Endothelial cell of umbilical vein (primary cell): ENCODE measurements at regions not wholly inside any gene's neighbourhood (a gene's known extent, or its start where the extent isn't known, plus 50 kb on each side); places are given as distances from the start of the nearest gene placed in this dataset.

Experiments used
- BruUV-seq: library from RNA; stranded (reverse); fragments of 400-500 nt; replicated peaks from 2 replicates; lab custom pipeline; 2021; lab: Mats Ljungman, UMichigan
- CTCF ChIA-PET: fragments of 300-600, 350-600 bp; sonication (Branson Sonifier 250); formaldehyde crosslinking; loops from one replicate; lab custom pipeline; 2021; ENCODE audit warnings: antibody characterized with exemption, inconsistent platforms; lab: Charles Lee
- POLR2A ChIA-PET: fragments of 300-600, 350-600 bp; sonication (Branson Sonifier 250); formaldehyde crosslinking; loops from one replicate; lab custom pipeline; 2021; ENCODE audit warnings: antibody characterized with exemption, inconsistent platforms; lab: Charles Lee
- DNase-seq: peaks from one replicate; pipeline ENCODE4 v3.0.0-alpha.2; 2011; ENCODE audit warnings: low read depth, low spot score
- FAIRE-seq: peaks from 2 replicates; lab custom pipeline; 2011; peaks lifted over from hg19 to GRCh38; lab: Jason Lieb, UNC
- H2AFZ ChIP-seq: 2 replicates; pipeline ENCODE4 v1.6.0; 2012; ENCODE audit warnings: low read depth, low read length, control low read depth, inconsistent platforms
- H3K27ac ChIP-seq: 2 replicates; pipeline ENCODE4 v1.5.1; 2011; ENCODE audit warnings: low read depth, mild to moderate bottlenecking, control low read depth, low read length, moderate library complexity; ENCODE audit not compliant: insufficient read depth
- H3K27me3 ChIP-seq, 2 experiments: 2 replicates each; pipeline versions ENCODE4 v1.6.0 to v1.6.1; 2011; ENCODE audit warnings: low read length in 2 of 2, mixed read lengths in 1 of 2; ENCODE audit not compliant: control insufficient read depth in 2 of 2, insufficient read depth in 2 of 2
- H3K36me3 ChIP-seq, 2 experiments: 2 replicates in 1 of 2; 3 replicates in 1 of 2; pipeline ENCODE4 v1.5.1; 2011; ENCODE audit warnings: low read length in 2 of 2, mild to moderate bottlenecking in 1 of 2, moderate library complexity in 1 of 2; ENCODE audit not compliant: control insufficient read depth in 2 of 2, insufficient read depth in 2 of 2; ENCODE audit errors: extremely low read depth in 1 of 2
- H3K4me1 ChIP-seq: 3 replicates; pipeline ENCODE4 v1.5.1; 2011; ENCODE audit warnings: mild to moderate bottlenecking, low read length; ENCODE audit not compliant: control insufficient read depth, insufficient read depth; ENCODE audit errors: extremely low read depth
- H3K4me2 ChIP-seq: 2 replicates; pipeline ENCODE4 v1.6.1; 2011; ENCODE audit warnings: low read length, control low read depth, mixed read lengths; ENCODE audit not compliant: insufficient read depth
- H3K4me3 ChIP-seq, 3 experiments: fragments of 200-600 bp in 1 of 3; sonication (generic), shearing (Covaris generic) in 1 of 3; replicated peaks in 1 of 3; 2 replicates each; pipeline ENCODE4 v1.5.1; 2011 to 2016; ENCODE audit warnings: control low read depth in 3 of 3, low read length in 3 of 3, mild to moderate bottlenecking in 2 of 3, inconsistent platforms in 1 of 3, low read depth in 1 of 3, moderate library complexity in 1 of 3; ENCODE audit not compliant: insufficient read depth in 1 of 3
- H3K79me2 ChIP-seq: 2 replicates; pipeline ENCODE4 v1.6.0; 2012; ENCODE audit warnings: low read length, inconsistent platforms; ENCODE audit not compliant: control insufficient read depth, insufficient read depth
- H3K9ac ChIP-seq: replicated peaks from 2 replicates; pipeline ENCODE3; 2011; ENCODE audit warnings: low read length, control low read depth; ENCODE audit not compliant: insufficient read depth; ENCODE audit errors: extremely low read depth
- H3K9me1 ChIP-seq: replicated peaks from 3 replicates; pipeline ENCODE4 v1.6.0; 2011; ENCODE audit warnings: mild to moderate bottlenecking, low read length; ENCODE audit not compliant: control insufficient read depth, insufficient read depth; ENCODE audit errors: extremely low read depth
- H3K9me3 ChIP-seq: replicated peaks from 2 replicates; pipeline ENCODE4 v1.5.1; 2012; ENCODE audit warnings: low read length, inconsistent platforms; ENCODE audit not compliant: control insufficient read depth, insufficient read depth
- H4K20me1 ChIP-seq: replicated peaks from 2 replicates; pipeline ENCODE3; 2011; ENCODE audit warnings: mild to moderate bottlenecking, low read length; ENCODE audit not compliant: control insufficient read depth, insufficient read depth; ENCODE audit errors: extremely low read depth
- CTCF ChIP-seq, 2 donors: IDR thresholded peaks; 1 replicate in 1 of 2; 2 replicates in 1 of 2; pipeline ENCODE4 v1.5.1; 2011; ENCODE audit warnings: low read length in 2 of 2, mild to moderate bottlenecking in 2 of 2, moderate library complexity in 2 of 2, control low read depth in 1 of 2, inconsistent platforms in 1 of 2, low read depth in 1 of 2; ENCODE audit not compliant: insufficient read depth in 1 of 2; ENCODE audit errors: extremely low read depth in 1 of 2
- EZH2 ChIP-seq: IDR thresholded peaks from 2 replicates; pipeline ENCODE4 v1.6.1; 2012; ENCODE audit warnings: borderline replicate concordance, low read depth, mild to moderate bottlenecking, moderate library complexity, low read length, inconsistent platforms; ENCODE audit not compliant: severe bottlenecking
- FOS ChIP-seq: IDR thresholded peaks from 2 replicates; pipeline ENCODE4 v1.6.1; 2011; ENCODE audit warnings: mild to moderate bottlenecking, low read length, moderate library complexity, borderline replicate concordance; ENCODE audit not compliant: insufficient read depth
- GATA2 ChIP-seq: IDR thresholded peaks from 2 replicates; pipeline ENCODE4 v1.7.0; 2011; ENCODE audit warnings: low read depth, mild to moderate bottlenecking, moderate library complexity, mixed read lengths, low read length; ENCODE audit not compliant: insufficient read length, insufficient read depth
- JUN ChIP-seq: IDR thresholded peaks from 2 replicates; pipeline ENCODE4 v1.6.1; 2011; ENCODE audit warnings: borderline replicate concordance, low read depth; ENCODE audit not compliant: insufficient read length, insufficient read depth
- MAX ChIP-seq: IDR thresholded peaks from 2 replicates; pipeline ENCODE4 v1.6.1; 2011; ENCODE audit not compliant: insufficient read depth, insufficient read length
- MYC ChIP-seq: IDR thresholded peaks from one replicate; pipeline ENCODE4 v1.6.1; 2011; ENCODE audit warnings: mild to moderate bottlenecking, low read depth, low read length
- POLR2A ChIP-seq: IDR thresholded peaks from 2 replicates; pipeline ENCODE4 v1.6.1; 2012; ENCODE audit warnings: low read depth, mild to moderate bottlenecking, control low read depth, low read length
- POLR2AphosphoS5 ChIP-seq: IDR thresholded peaks from 2 replicates; pipeline ENCODE4 v1.6.1; 2012; ENCODE audit warnings: low read depth, mild to moderate bottlenecking, control low read depth, low read length, moderate library complexity; ENCODE audit not compliant: insufficient read depth
- dilution Hi-C: fragments of 300-500 bp; cut with MboI; formaldehyde crosslinking; loops from one replicate; pipeline ENCODE4 v1.15.0; 2019; ENCODE audit warnings: low sequenced_read_pairs; ENCODE audit not compliant: extremely low pct_ligation_motif_present
- intact Hi-C: fragments of 100-400 bp; cut with micrococcal nuclease; formaldehyde crosslinking; loops from one replicate; pipeline ENCODE4 v1.10.0; 2022

GRCh38 chr2:72034353-72035095, 113.1 kb downstream of the CYP26B1 start:
- Histone ChIP-seq H3K4me1 (no peaks in the 10 kb centered on the region), H3K4me2 (no peak overlapping the region), H4K20me1 (no peaks in the 10 kb centered on the region), H3K36me3 (no peaks in the 10 kb centered on the region), H3K4me3 (no peak overlapping the region), H3K9ac (no peak overlapping the region), H3K9me3 (no peaks in the 10 kb centered on the region), H3K27me3 (peaks cover 0 to 1% of the 10 kb centered on the region in 2 experiments), H3K79me2 (no peaks in the 10 kb centered on the region), H2AFZ (no peak overlapping the region), H3K27ac (no peak overlapping the region), H3K9me1 (no peaks in the 10 kb centered on the region)
- no peak for FAIRE-seq
- POLR2A ChIA-PET, result no interaction called here
- TF ChIP-seq MAX (no peak), CTCF (IDR thresholded peaks at IDR 0.05; ENCODE audit: extremely low read depth in 1 of 2, insufficient read depth in 1 of 2, low read depth in 1 of 2, low read length in 2 of 2) (no peak), POLR2AphosphoS5 (no peak), FOS (no peak), EZH2 (no peak), POLR2A (no peak), MYC (no peak), JUN (no peak), GATA2 (no peak)
- no TSS peak for BruUV-seq
- DNase-seq, result no peak
- intact Hi-C loops, result no loop called here
- CTCF ChIA-PET, result no interaction called here
- dilution Hi-C loops, result no loop called here
